HepG2 (cell line): ENCODE measurements at regions not wholly inside any gene's neighbourhood (a gene's known extent, or its start where the extent isn't known, plus 50 kb on each side); places are given as distances from the start of the nearest gene placed in this dataset.

ENCODE experiments used
- AGO2 ChIP-seq: fragments of 200-400 bp; formaldehyde crosslinking; optimal IDR thresholded peaks from 2 replicates; pipeline ENCODE3; 2017; ENCODE audit warnings: mild to moderate bottlenecking, low read depth, low read length, moderate library complexity
- ARID3A ChIP-seq: IDR thresholded peaks from 2 replicates; pipeline ENCODE4 v1.6.1; 2012; ENCODE audit warnings: low read depth, low read length, improper control_type of control experiment
- CTCF ChIP-seq: sonication (generic); formaldehyde crosslinking; IDR thresholded peaks from 2 replicates; pipeline ENCODE4 v1.5.0; 2020; ENCODE audit warnings: mild to moderate bottlenecking, missing genetic modification reagents, moderate library complexity
- HNF4G ChIP-seq, 2 experiments: sonication (generic) in 1 of 2; formaldehyde crosslinking in 1 of 2; IDR thresholded peaks; 2 replicates each; pipeline versions ENCODE4 v1.4.0 to v1.6.1; 2011 to 2020; ENCODE audit warnings: borderline replicate concordance in 2 of 2, low read depth in 2 of 2, mild to moderate bottlenecking in 2 of 2, low read length in 1 of 2, missing genetic modification reagents in 1 of 2, moderate library complexity in 1 of 2
- IRF9 ChIP-seq: sonication (generic); formaldehyde crosslinking; IDR thresholded peaks from 2 replicates; pipeline ENCODE4 v1.8.0; 2022; ENCODE audit warnings: missing genetic modification reagents, mild to moderate bottlenecking, borderline replicate concordance
- MAFF ChIP-seq: IDR thresholded peaks from 2 replicates; pipeline ENCODE4 v1.6.1; 2011; ENCODE audit warnings: low read depth, low read length, improper control_type of control experiment
- POLR2A ChIP-seq, 2 experiments: IDR thresholded peaks; 2 replicates each; pipeline ENCODE4 v1.6.1; 2011; ENCODE audit warnings: low read depth in 2 of 2, low read length in 2 of 2, mild to moderate bottlenecking in 1 of 2, moderate library complexity in 1 of 2; ENCODE audit not compliant: insufficient read depth in 1 of 2
- RXRB ChIP-seq: IDR thresholded peaks from 2 replicates; pipeline ENCODE4 v1.6.1; 2016; ENCODE audit warnings: borderline replicate concordance, missing genetic modification reagents, missing compliant biosample characterization
- SIN3A ChIP-seq: IDR thresholded peaks from 2 replicates; pipeline ENCODE4 v1.6.1; 2011; ENCODE audit warnings: low read depth, mild to moderate bottlenecking, control low read depth, low read length, borderline replicate concordance
- ZC3H4 ChIP-seq: sonication (generic); formaldehyde crosslinking; IDR thresholded peaks from 2 replicates; pipeline ENCODE4 v1.4.0; 2020; ENCODE audit warnings: missing genetic modification reagents, borderline replicate concordance
- ZNF574 ChIP-seq: sonication (generic); formaldehyde crosslinking; IDR thresholded peaks from 2 replicates; pipeline ENCODE4 v1.4.0; 2020; ENCODE audit warnings: missing genetic modification reagents
- ZNF674 ChIP-seq: sonication (generic); formaldehyde crosslinking; IDR thresholded peaks from 2 replicates; pipeline ENCODE4 v1.5.0; 2020; ENCODE audit warnings: low read depth, mild to moderate bottlenecking, missing genetic modification reagents

GRCh38 chr11:87455180-87455579 is 417.4 kb downstream of the TMEM135 start:
- no peak for TF ChIP-seq ZNF674
- TF ChIP-seq ZC3H4 (CRISPR knock-in tag) = no peak
- no peak for TF ChIP-seq IRF9
- TF ChIP-seq HNF4G (IDR thresholded peaks at IDR 0.05; ENCODE audit: borderline replicate concordance, low read depth, low read length) = no peak
- TF ChIP-seq HNF4G (CRISPR knock-in tag; IDR thresholded peaks at IDR 0.05; ENCODE audit: borderline replicate concordance, low read depth) = no peak
- no peak for TF ChIP-seq POLR2A (IDR thresholded peaks at IDR 0.05; ENCODE audit: insufficient read depth in 1 of 2, low read depth in 2 of 2, low read length in 2 of 2)
- no peak for TF ChIP-seq AGO2
- no peak for TF ChIP-seq ARID3A
- TF ChIP-seq CTCF (CRISPR knock-in tag) = no peak
- TF ChIP-seq SIN3A = no peak
- TF ChIP-seq RXRB = no peak
- no peak for TF ChIP-seq MAFF
- no peak for TF ChIP-seq ZNF574
